ENCODE measurements at regions not wholly inside any gene's neighbourhood (a gene's known extent, or its start where the extent isn't known, plus 50 kb on each side); places are given as distances from the start of the nearest gene placed in this dataset.

DNA sequence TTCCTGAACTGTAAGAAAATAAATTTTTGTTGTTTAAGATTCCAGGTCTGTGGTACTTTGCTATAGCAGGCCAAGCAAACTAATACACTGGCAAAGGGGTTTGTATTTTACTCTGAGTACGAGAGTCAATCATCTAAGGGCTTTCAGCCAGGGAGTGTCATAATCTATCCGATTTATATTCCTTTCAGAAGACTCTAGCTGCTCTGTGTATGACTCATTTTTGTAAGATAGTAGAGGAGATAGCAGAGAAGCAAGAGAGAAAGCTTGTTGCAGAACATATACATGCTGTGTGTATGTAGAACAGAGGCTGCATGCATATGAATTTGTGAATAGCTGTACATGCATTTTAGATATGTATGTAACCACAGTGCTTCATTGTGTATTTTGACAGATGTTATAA is 577.9 kb upstream of the EPHA6 start:
- intact Hi-C loops (cut with DNase I, micrococcal nuclease): no loop called here
- Histone ChIP-seq H3K36me3 (ENCODE audit: insufficient read depth, low read length) (no peaks in the 10 kb centered on the region), H3K27ac (ENCODE audit: low read depth in 1 of 2, low read length in 2 of 2) (no peak overlapping the region), H3K4me3 (ENCODE audit: low read length) (no peak overlapping the region), H3K4me1 (ENCODE audit: insufficient read depth, low read length) (no peaks in the 10 kb centered on the region), H3K9me3 (ENCODE audit: control insufficient read depth in 1 of 2, insufficient read depth in 1 of 2, low read length in 2 of 2) (no peaks in the 10 kb centered on the region), H3K27me3 (ENCODE audit: control insufficient read depth in 1 of 2, insufficient read depth in 2 of 2, low read length in 2 of 2) (no peaks in the 10 kb centered on the region)
- H3K4me1 Mint-ChIP-seq (ENCODE audit: low read depth): no peaks in the 10 kb centered on the region
- DNase-seq (no peak), ATAC-seq (ENCODE audit: poor library complexity) (no peak)
- POLR2A ChIA-PET: no interaction called here
- H3K4me3 Mint-ChIP-seq: no peak overlapping the region
- CTCF ChIA-PET: no interaction called here
- H3K27me3 Mint-ChIP-seq: no peaks in the 10 kb centered on the region
- H3K27ac Mint-ChIP-seq: no peak overlapping the region
- H3K9me3 Mint-ChIP-seq: no peaks in the 10 kb centered on the region
- H3K36me3 Mint-ChIP-seq (ENCODE audit: low read depth): no peaks in the 10 kb centered on the region
- TF ChIP-seq, protein P1, sequence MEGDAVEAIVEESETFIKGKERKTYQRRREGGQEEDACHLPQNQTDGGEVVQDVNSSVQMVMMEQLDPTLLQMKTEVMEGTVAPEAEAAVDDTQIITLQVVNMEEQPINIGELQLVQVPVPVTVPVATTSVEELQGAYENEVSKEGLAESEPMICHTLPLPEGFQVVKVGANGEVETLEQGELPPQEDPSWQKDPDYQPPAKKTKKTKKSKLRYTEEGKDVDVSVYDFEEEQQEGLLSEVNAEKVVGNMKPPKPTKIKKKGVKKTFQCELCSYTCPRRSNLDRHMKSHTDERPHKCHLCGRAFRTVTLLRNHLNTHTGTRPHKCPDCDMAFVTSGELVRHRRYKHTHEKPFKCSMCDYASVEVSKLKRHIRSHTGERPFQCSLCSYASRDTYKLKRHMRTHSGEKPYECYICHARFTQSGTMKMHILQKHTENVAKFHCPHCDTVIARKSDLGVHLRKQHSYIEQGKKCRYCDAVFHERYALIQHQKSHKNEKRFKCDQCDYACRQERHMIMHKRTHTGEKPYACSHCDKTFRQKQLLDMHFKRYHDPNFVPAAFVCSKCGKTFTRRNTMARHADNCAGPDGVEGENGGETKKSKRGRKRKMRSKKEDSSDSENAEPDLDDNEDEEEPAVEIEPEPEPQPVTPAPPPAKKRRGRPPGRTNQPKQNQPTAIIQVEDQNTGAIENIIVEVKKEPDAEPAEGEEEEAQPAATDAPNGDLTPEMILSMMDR (IDR thresholded peaks at IDR 0.05): no peak

GRCh38 chr3:96259299-96259698 is 555.1 kb upstream of the EPHA6 start:
- ChIA-PET POLR2A (no interaction called here), CTCF (no interaction called here)
- TF ChIP-seq, protein P1 (IDR thresholded peaks at IDR 0.05): no peak
- Mint-ChIP-seq H3K4me3 (no peak overlapping the region), H3K27me3 (no peaks in the 10 kb centered on the region), H3K4me1 (ENCODE audit: low read depth) (no peaks in the 10 kb centered on the region), H3K36me3 (ENCODE audit: low read depth) (no peaks in the 10 kb centered on the region), H3K27ac (no peak overlapping the region), H3K9me3 (peaks cover 13% of the 10 kb centered on the region)
- intact Hi-C loops (cut with DNase I, micrococcal nuclease): no loop called here
- Histone ChIP-seq H3K4me1 (ENCODE audit: insufficient read depth, low read length) (no peaks in the 10 kb centered on the region), H3K27me3 (ENCODE audit: control insufficient read depth in 1 of 2, insufficient read depth in 2 of 2, low read length in 2 of 2) (no peaks in the 10 kb centered on the region), H3K9me3 (ENCODE audit: control insufficient read depth in 1 of 2, insufficient read depth in 1 of 2, low read length in 2 of 2) (no peaks in the 10 kb centered on the region), H3K27ac (ENCODE audit: low read depth in 1 of 2, low read length in 2 of 2) (no peak overlapping the region), H3K4me3 (ENCODE audit: low read length) (no peak overlapping the region), H3K36me3 (ENCODE audit: insufficient read depth, low read length) (no peaks in the 10 kb centered on the region)
- no peak for ATAC-seq (ENCODE audit: poor library complexity)
- no peak for DNase-seq

DNA sequence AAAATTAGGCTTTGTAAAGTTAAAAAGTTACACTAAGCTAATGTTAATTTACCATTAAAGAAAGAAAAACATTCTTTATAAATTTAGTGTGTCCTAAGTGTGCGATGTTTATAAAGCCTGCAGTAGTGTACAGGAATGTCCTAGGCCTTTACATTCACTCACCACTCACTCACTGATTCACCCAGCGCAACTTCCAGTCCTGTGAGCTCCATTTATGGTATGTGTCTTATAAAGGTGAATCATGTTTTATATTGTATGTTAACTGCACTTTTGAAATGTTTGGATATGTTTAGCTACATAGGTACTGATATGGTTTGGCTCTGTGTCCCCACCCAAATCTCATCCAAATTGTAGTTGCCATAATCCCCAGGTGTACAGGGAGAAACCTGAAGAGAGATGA is 549.7 kb upstream of the EPHA6 start:
- Mint-ChIP-seq H3K4me3 (no peak overlapping the region), H3K4me1 (ENCODE audit: low read depth) (no peaks in the 10 kb centered on the region), H3K36me3 (ENCODE audit: low read depth) (no peaks in the 10 kb centered on the region), H3K27me3 (no peaks in the 10 kb centered on the region), H3K9me3 (peaks cover 12% of the 10 kb centered on the region), H3K27ac (no peak overlapping the region)
- intact Hi-C loops (cut with DNase I, micrococcal nuclease): no loop called here
- ChIA-PET CTCF (no interaction called here), POLR2A (no interaction called here)
- ATAC-seq (ENCODE audit: poor library complexity): no peak
- Histone ChIP-seq H3K36me3 (ENCODE audit: insufficient read depth, low read length) (no peaks in the 10 kb centered on the region), H3K4me3 (ENCODE audit: low read length) (no peak overlapping the region), H3K27me3 (ENCODE audit: control insufficient read depth in 1 of 2, insufficient read depth in 2 of 2, low read length in 2 of 2) (no peaks in the 10 kb centered on the region), H3K27ac (ENCODE audit: low read depth in 1 of 2, low read length in 2 of 2) (no peak overlapping the region), H3K9me3 (ENCODE audit: control insufficient read depth in 1 of 2, insufficient read depth in 1 of 2, low read length in 2 of 2) (no peaks in the 10 kb centered on the region), H3K4me1 (ENCODE audit: insufficient read depth, low read length) (no peaks in the 10 kb centered on the region)
- TF ChIP-seq, protein P1 (IDR thresholded peaks at IDR 0.05): no peak
- DNase-seq: no peak

Data from CD4-positive, alpha-beta T cell (primary cell).